ENCODE measurements at regions not wholly inside any gene's neighbourhood (a gene's known extent, or its start where the extent isn't known, plus 50 kb on each side); places are given as distances from the start of the nearest gene placed in this dataset.

GRCh38 chr12:97940105-97940504 is 477.5 kb downstream of the RMST start:
- Mint-ChIP-seq H3K9me3 (peaks cover 7% of the 10 kb centered on the region), H3K4me3 (no peak overlapping the region), H3K27me3 (ENCODE audit: low read depth) (no peaks in the 10 kb centered on the region), H3K4me1 (ENCODE audit: low read depth) (no peaks in the 10 kb centered on the region), H3K36me3 (ENCODE audit: insufficient read depth) (no peaks in the 10 kb centered on the region)
- no peak for DNase-seq
- no peak for ATAC-seq

- ATAC-seq: no peak
- no peaks in the 10 kb centered on the region for H3K27me3 Mint-ChIP-seq (ENCODE audit: low read depth)
- DNase-seq: no peak
- peaks cover 7% of the 10 kb centered on the region for H3K9me3 Mint-ChIP-seq
- no peaks in the 10 kb centered on the region for H3K36me3 Mint-ChIP-seq (ENCODE audit: insufficient read depth)
- H3K4me3 Mint-ChIP-seq: no peak overlapping the region
- H3K4me1 Mint-ChIP-seq (ENCODE audit: low read depth): no peaks in the 10 kb centered on the region
Observed at GRCh38 chr12:97940629-97941028, 478.0 kb downstream of the RMST start.

GRCh38 chr12:97941686-97942354 is 479.2 kb downstream of the RMST start:
- Mint-ChIP-seq H3K4me1 (ENCODE audit: low read depth) (no peaks in the 10 kb centered on the region), H3K27me3 (ENCODE audit: low read depth) (no peaks in the 10 kb centered on the region), H3K4me3 (no peak overlapping the region), H3K36me3 (ENCODE audit: insufficient read depth) (no peaks in the 10 kb centered on the region), H3K9me3 (peaks cover 9% of the 10 kb centered on the region)
- ATAC-seq (no peak), DNase-seq (no peak)

- ATAC-seq (no peak), DNase-seq (no peak)
- no peaks in the 10 kb centered on the region for H3K4me1 Mint-ChIP-seq (ENCODE audit: low read depth)
- H3K9me3 Mint-ChIP-seq: peaks cover 16% of the 10 kb centered on the region
- no peaks in the 10 kb centered on the region for H3K27me3 Mint-ChIP-seq (ENCODE audit: low read depth)
- H3K36me3 Mint-ChIP-seq (ENCODE audit: insufficient read depth): no peaks in the 10 kb centered on the region
- H3K4me3 Mint-ChIP-seq: no peak overlapping the region
Observed at GRCh38 chr12:97943359-97943758, 480.8 kb downstream of the RMST start.

- ATAC-seq: no peak
- no peak overlapping the region for H3K4me3 Mint-ChIP-seq
- no peak for DNase-seq
- peaks cover 16% of the 10 kb centered on the region for H3K9me3 Mint-ChIP-seq
- no peaks in the 10 kb centered on the region for H3K4me1 Mint-ChIP-seq (ENCODE audit: low read depth)
- H3K27me3 Mint-ChIP-seq (ENCODE audit: low read depth): no peaks in the 10 kb centered on the region
- H3K36me3 Mint-ChIP-seq (ENCODE audit: insufficient read depth): no peaks in the 10 kb centered on the region
Observed at GRCh38 chr12:97944576-97944975, 482.0 kb downstream of the RMST start.

GRCh38 chr12:97946701-97947100 is 484.1 kb downstream of the RMST start:
- H3K27me3 Mint-ChIP-seq (ENCODE audit: low read depth): no peaks in the 10 kb centered on the region
- DNase-seq (no peak), ATAC-seq (no peak)
- H3K4me3 Mint-ChIP-seq: no peak overlapping the region
- peaks cover 13% of the 10 kb centered on the region for H3K9me3 Mint-ChIP-seq
- H3K4me1 Mint-ChIP-seq (ENCODE audit: low read depth): no peaks in the 10 kb centered on the region
- H3K36me3 Mint-ChIP-seq (ENCODE audit: insufficient read depth): no peaks in the 10 kb centered on the region

- ATAC-seq: no peak
- H3K9me3 Mint-ChIP-seq: peaks cover 9% of the 10 kb centered on the region
Observed at GRCh38 chr12:97948591-97948990, 486.0 kb downstream of the RMST start.

GRCh38 chr12:97951239-97951638 is 488.6 kb downstream of the RMST start:
- no peaks in the 10 kb centered on the region for H3K4me1 Mint-ChIP-seq (ENCODE audit: low read depth)
- DNase-seq: no peak
- H3K4me3 Mint-ChIP-seq: no peak overlapping the region
- peaks cover 16% of the 10 kb centered on the region for H3K9me3 Mint-ChIP-seq
- H3K36me3 Mint-ChIP-seq (ENCODE audit: insufficient read depth): no peaks in the 10 kb centered on the region
- peaks cover 2% of the 10 kb centered on the region for H3K27me3 Mint-ChIP-seq (ENCODE audit: low read depth)
- ATAC-seq: no peak

More at GRCh38 chr12:97948591-97948990, 486.0 kb downstream of the RMST start:
- H3K36me3 Mint-ChIP-seq (ENCODE audit: insufficient read depth): no peaks in the 10 kb centered on the region
- no peak for DNase-seq
- no peaks in the 10 kb centered on the region for H3K27me3 Mint-ChIP-seq (ENCODE audit: low read depth)
- no peak overlapping the region for H3K4me3 Mint-ChIP-seq
- no peaks in the 10 kb centered on the region for H3K4me1 Mint-ChIP-seq (ENCODE audit: low read depth)

- peaks cover 2% of the 10 kb centered on the region for H3K27me3 Mint-ChIP-seq (ENCODE audit: low read depth)
- ATAC-seq (no peak), DNase-seq (no peak)
- H3K4me3 Mint-ChIP-seq: no peak overlapping the region
- H3K36me3 Mint-ChIP-seq (ENCODE audit: insufficient read depth): no peaks in the 10 kb centered on the region
- peaks cover 20% of the 10 kb centered on the region for H3K9me3 Mint-ChIP-seq
- H3K4me1 Mint-ChIP-seq (ENCODE audit: low read depth): no peaks in the 10 kb centered on the region
Observed at GRCh38 chr12:97951717-97952116, 489.1 kb downstream of the RMST start.

- DNase-seq (no peak), ATAC-seq (no peak)
- no peaks in the 10 kb centered on the region for H3K36me3 Mint-ChIP-seq (ENCODE audit: insufficient read depth)
- no peaks in the 10 kb centered on the region for H3K4me1 Mint-ChIP-seq (ENCODE audit: low read depth)
- peaks cover 2% of the 10 kb centered on the region for H3K27me3 Mint-ChIP-seq (ENCODE audit: low read depth)
- peaks cover 12% of the 10 kb centered on the region for H3K9me3 Mint-ChIP-seq
- no peak overlapping the region for H3K4me3 Mint-ChIP-seq
Observed at GRCh38 chr12:97957109-97957508, 494.5 kb downstream of the RMST start.

- Mint-ChIP-seq H3K4me1 (ENCODE audit: low read depth) (no peaks in the 10 kb centered on the region), H3K4me3 (no peak overlapping the region), H3K36me3 (ENCODE audit: insufficient read depth) (no peaks in the 10 kb centered on the region), H3K27me3 (ENCODE audit: low read depth) (no peaks in the 10 kb centered on the region), H3K9me3 (peaks cover 12% of the 10 kb centered on the region)
- ATAC-seq (no peak), DNase-seq (no peak)
Observed at GRCh38 chr12:97960225-97960624, 497.6 kb downstream of the RMST start.

- H3K9me3 Mint-ChIP-seq: peaks cover 8% of the 10 kb centered on the region
Observed at GRCh38 chr12:97960741-97961608, 498.4 kb downstream of the RMST start.

GRCh38 chr12:97967831-97968230 is 505.2 kb downstream of the RMST start:
- peaks cover 5% of the 10 kb centered on the region for H3K27me3 Mint-ChIP-seq (ENCODE audit: low read depth)
- no peak overlapping the region for H3K4me3 Mint-ChIP-seq
- H3K9me3 Mint-ChIP-seq: no peaks in the 10 kb centered on the region
- no peaks in the 10 kb centered on the region for H3K4me1 Mint-ChIP-seq (ENCODE audit: low read depth)
- no peak for DNase-seq
- no peak for ATAC-seq
- H3K36me3 Mint-ChIP-seq (ENCODE audit: insufficient read depth): no peaks in the 10 kb centered on the region

More at GRCh38 chr12:97960741-97961608, 498.4 kb downstream of the RMST start:
- Mint-ChIP-seq H3K4me3 (no peak overlapping the region), H3K4me1 (ENCODE audit: low read depth) (no peaks in the 10 kb centered on the region), H3K27me3 (ENCODE audit: low read depth) (no peaks in the 10 kb centered on the region), H3K36me3 (ENCODE audit: insufficient read depth) (no peaks in the 10 kb centered on the region)
- ATAC-seq: no peak
- DNase-seq: no peak

GRCh38 chr12:97968641-97969197 is 506.1 kb downstream of the RMST start:
- no peak for ATAC-seq
- Mint-ChIP-seq H3K9me3 (no peaks in the 10 kb centered on the region), H3K4me3 (no peak overlapping the region), H3K36me3 (ENCODE audit: insufficient read depth) (no peaks in the 10 kb centered on the region), H3K27me3 (ENCODE audit: low read depth) (peaks cover 5% of the 10 kb centered on the region), H3K4me1 (ENCODE audit: low read depth) (no peaks in the 10 kb centered on the region)
- DNase-seq: no peak
